HG02759 (cell line): ENCODE measurements at regions not wholly inside any gene's neighbourhood (a gene's known extent, or its start where the extent isn't known, plus 50 kb on each side); places are given as distances from the start of the nearest gene placed in this dataset.
"Not testable (repeated sequence)": the region's sequence is repeated elsewhere in the genome, so short reads cannot be mapped to it uniquely, and the experiment has no call there.

Experiments
- ATAC-seq: cut with Tn5 transposase; IDR thresholded peaks from one replicate; pipeline ENCODE4 v1.9.1; 2021; ENCODE audit warnings: mild to moderate bottlenecking, moderate library complexity; ENCODE audit not compliant: unreplicated experiment

GRCh38 chr21:25531538-25532250 is 75.6 kb downstream of the MRPL39 start:
- not testable (repeated sequence) for ATAC-seq

DNA sequence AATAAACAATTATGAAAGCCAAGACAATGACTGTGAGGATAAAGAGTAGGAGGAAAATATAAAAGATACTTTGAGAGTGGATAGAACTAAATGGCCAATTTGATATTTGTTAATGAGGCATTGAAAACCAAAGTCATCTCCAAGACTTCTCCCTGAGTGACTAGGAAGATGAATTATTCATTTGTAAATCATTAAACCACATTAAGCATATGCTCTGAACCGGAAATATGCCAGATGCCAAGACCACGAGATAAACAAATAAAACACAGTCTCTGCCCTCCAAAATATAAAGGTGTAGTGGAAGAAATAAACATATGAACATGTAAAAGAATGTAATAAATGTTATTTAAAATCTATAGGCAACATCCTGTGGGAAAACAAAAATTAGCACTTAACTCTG is 78.8 kb downstream of the MRPL39 start:
- no peak for ATAC-seq

DNA sequence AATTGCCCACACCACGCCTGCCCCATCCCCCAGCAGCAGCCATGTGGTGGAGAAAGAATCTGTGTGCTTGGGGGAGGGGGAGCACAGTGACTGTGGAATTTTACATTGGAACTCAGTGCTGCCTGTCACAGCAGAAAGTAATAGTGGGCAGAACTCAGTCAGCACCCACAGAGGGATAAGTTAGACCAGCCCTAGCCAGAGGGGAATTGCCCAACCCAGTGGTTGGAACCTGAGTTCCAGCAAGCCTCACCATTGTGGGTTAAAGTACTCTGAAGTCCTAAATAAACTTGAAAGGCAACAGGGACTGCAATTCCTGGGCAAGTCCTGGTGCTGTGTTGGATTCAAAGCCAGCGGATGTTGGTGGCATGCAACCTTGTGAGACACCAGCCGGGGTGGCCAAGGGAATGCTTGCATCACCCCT is 88.8 kb downstream of the MRPL39 start:
- ATAC-seq = no peak

- ATAC-seq = no peak
These were observed 91.5 kb downstream of the MRPL39 start for GRCh38 chr21:25515484-25516405.

DNA sequence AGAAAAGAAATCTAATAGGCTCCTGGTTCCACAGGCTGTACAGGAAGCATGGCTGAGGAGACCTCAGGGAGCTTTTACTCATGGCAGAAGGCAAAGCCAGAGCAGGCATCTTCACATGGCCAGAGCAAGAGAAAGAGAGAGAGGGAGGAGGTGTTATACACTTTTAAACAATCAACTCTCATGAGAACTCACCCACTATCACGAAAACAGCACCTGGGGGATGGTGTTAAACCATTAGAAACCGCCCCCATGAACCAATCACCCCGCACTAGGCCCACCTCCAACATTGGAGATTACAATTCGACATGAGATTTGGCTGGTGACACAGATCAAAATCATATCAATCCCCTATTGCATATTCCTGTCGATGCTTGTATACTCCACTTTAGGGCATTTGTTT is 93.5 kb downstream of the MRPL39 start:
- ATAC-seq = no peak

DNA sequence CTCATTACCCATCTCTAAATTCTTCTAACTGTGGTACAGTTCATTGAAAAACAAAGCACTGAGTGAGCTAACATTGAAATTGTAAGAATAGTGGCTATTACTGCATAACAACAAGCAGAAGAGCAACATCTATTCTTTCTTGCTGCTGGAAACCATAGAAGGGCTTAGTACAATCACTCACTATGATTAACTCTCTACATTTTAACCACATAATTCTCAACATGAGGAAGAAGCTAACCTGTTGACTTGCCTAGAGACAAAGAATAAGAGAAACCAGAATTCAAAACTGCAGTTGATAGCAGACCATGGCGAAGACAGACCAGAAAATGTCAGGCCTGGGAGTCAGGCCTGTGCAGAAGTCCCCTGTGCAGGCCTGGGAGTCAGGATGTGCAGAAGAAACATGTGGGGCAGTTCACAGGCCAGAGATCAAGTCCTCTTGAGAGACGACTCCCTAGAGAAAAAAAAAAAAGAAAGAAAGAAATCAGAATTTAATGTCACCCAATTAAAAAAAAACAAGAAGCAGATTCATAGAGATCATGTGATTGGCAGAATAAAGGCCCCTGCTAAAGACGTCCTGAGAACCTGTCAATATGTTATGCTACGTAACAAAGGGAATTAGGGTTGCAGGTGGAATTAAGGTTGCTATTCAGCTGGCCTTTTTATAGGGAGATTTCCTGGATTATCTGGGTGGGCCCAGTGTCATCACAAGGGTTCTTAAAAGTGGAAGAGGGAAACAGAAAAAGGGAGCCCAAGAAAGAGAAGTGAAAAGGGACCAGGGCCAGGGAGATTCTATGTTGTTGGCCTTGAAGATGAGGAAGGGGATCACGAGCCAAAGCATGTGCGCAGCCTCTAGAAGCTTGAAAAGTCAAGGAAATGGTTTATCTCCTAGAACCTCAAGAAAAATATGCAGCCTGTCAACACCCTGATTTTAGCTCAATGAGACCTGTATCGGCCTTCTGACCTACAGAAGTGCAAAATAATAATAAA is 94.9 kb downstream of the MRPL39 start:
- no peak for ATAC-seq

DNA sequence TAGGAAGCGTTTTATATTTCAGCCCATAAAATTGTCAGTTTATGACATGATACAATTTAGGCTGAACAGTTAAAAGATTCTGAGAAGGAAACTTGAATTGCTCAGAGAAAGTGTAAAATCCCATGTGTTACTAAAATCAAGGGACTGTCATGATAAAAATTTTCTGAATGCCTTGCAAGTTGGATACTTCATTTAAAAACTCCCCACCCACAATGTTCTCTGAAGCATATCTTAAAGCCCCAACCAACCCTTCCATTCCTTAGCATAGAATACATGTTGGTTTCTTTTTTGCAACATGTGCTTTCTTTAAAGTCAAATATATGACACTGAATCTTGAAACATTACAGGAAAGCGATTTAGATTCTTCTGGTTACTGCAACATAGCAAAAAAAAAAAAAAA is 97.4 kb downstream of the MRPL39 start:
- peak; percentile 69 for ATAC-seq

DNA sequence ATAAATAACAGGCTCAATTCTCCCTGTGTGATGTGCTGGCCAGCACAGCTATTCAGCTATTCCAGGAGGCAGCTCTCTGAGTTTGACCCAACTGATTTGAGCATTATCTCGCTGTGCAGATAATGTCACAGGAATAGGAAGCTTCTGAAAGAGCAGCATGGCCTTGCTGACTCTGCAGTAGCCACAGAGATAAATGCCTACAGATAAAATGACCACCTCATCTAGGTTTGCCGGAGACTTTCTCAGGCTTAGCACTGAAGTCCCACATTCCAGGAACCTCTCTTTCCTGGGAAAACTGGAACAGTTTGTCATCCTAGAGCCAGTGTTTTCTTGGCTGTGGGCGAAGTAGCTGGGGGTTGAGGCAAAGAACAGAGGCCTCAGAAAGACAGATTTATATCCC is 98.9 kb downstream of the MRPL39 start:
- no peak for ATAC-seq

- ATAC-seq = peak; percentile 42
These were observed 99.8 kb downstream of the MRPL39 start for GRCh38 chr21:25507522-25507921.

GRCh38 chr21:25506887-25507286 is 100.4 kb downstream of the MRPL39 start:
- ATAC-seq = no peak

DNA sequence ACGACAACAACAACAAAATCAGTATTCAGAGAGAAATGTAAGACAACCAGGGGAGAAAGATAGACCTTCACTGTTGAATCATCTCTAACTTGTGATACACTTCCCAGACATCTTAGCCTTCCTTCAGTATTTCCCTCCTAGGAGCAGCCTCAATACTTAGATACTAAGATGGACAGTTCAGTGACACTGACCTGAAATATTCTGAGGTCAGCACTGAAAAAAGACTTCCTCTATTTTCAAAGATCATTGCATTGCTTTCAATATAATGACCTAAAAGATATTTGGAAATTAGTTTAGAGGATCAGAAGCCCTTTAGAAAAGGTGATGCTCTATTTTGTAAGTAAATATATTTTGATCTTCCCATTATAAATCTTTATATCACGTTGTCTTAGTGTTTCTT is 101.0 kb downstream of the MRPL39 start:
- ATAC-seq = no peak

- no peak for ATAC-seq
These were observed 103.3 kb downstream of the MRPL39 start for GRCh38 chr21:25503981-25504380.

DNA sequence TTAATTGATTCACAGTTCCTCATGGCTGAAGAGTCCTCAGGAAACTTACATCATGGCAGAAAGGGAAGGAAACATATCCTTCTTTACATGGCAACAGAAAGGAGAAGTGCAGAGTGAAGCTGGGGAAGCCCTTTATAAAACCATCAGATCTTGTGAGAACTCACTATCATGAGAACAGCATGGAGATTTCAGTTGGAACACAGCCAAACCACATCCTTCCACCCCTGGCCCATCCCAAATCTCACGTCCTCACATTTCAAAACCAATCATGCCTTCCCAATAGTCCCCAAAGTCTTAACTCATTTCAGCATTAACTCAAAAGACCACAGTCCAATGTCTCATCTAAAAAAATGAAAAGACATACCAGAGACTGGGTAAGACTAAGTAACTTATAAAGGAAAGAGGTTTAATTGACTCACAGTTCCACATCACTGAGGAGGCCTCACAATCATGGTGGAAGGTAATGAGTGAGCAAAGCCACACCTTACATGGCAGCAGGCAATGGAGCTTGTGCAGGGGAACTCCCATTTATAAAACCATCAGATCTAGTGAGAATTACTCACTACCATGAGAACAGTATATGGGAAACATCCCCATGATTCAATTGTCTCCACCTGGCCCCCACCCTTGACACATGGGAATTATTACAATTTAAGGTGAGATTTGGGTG is 105.2 kb downstream of the MRPL39 start:
- peak; percentile 84 for ATAC-seq

DNA sequence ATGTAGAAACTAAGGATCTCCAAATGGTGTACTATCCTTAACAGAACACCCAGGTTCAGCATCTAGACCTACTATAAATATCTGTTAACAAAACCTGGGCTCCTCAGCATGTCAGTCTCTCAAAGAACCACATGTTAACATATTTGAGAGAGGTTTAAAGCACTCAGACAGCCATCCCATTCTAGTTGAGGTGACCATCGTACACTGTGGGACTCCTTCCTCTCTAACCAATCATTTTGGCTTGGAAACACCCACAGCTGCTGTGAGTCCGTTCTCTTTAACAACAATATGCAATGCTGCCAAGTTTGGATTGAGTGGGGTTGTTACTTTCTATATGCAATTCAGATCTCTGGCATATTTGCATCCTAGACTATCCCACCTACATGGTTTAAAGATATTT is 105.8 kb downstream of the MRPL39 start:
- peak; percentile 15 for ATAC-seq

DNA sequence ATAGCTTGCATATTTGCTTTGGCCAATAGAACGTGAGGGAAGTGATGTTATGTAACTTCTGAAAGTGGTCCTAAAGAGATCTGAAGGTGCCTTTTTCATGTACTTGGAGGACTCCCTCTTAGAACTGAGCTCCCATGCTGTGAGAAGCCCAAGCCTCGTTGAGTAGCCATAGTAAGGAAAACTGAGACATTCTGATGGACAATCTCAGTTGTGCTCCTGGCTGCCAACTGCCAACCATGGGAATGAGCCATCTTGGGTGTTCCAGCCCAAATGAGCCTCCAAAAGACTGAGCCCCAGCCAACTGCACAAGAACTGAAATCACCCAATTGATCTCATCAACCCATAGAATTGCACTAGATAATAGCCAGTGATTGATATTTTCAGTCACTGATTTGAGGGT is 106.7 kb downstream of the MRPL39 start:
- no peak for ATAC-seq

DNA sequence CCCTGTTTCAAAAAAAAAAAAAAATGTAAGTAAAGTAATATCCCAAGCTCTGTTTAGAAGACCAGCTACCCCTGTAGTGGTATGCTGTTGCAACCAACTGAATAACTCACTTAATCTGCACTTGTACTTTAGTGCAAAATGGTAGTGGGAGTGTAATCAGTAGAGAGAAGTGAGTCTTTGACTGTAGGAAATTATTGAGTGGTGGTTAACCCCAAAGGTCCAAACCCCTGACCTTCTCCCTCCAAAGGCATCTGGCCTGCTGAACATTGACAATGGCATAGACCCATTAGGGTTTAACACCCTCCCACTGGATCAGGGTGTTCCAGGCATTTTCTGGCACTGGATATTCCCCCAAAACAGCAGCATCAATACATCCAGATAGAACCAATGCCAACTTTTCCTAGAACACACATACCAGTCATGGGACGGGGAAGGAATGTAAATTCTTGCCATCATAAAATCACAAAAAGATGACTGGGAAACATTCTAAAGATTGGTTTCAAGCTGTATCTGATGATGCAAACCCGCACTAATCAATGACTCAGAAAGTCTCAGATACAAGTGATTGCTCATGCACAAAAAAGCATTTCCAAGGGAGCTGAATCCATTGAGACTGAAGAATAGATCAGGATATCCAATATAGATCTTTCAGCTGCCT is 110.3 kb downstream of the MRPL39 start:
- peak; percentile 41 for ATAC-seq

GRCh38 chr21:25494804-25495203 is 112.5 kb downstream of the MRPL39 start:
- no peak for ATAC-seq

DNA sequence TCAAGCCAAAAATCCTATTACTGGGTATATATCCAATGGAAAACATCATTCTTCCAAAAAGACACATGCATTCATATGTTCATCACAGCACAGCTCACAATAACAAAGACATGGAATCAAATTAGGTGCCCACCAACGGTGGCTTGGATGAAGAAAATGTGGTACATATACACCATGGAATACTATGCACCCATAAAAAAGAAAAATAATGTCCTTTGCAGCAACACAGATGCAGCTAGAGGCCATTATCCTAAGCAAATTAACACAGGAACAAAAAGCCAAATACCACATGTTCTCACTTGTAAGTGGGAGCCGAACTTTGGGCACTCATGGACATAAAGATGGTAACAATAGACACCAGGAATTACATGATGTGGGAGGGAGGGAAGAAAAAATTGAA is 113.6 kb downstream of the MRPL39 start:
- no peak for ATAC-seq

- no peak for ATAC-seq
These were observed 116.0 kb downstream of the MRPL39 start for GRCh38 chr21:25491267-25491666.

GRCh38 chr21:25490742-25491141 is 116.5 kb downstream of the MRPL39 start:
- ATAC-seq = no peak
